SK-N-SH (cell line): ENCODE measurements at regions not wholly inside any gene's neighbourhood (a gene's known extent, or its start where the extent isn't known, plus 50 kb on each side); places are given as distances from the start of the nearest gene placed in this dataset.

Experiments
- EZH2phosphoT487 ChIP-seq: fragments of 200-600 bp; sonication (generic); IDR thresholded peaks from 2 replicates; pipeline ENCODE4 v1.6.1; 2017; ENCODE audit warnings: low read depth, mixed run types, mild to moderate bottlenecking, antibody characterized with exemption, moderate library complexity, borderline replicate concordance
- FOXM1 ChIP-seq: IDR thresholded peaks from 2 replicates; pipeline ENCODE4 v1.4.0; 2012; ENCODE audit warnings: low read depth, mild to moderate bottlenecking
- POLR2AphosphoS5 ChIP-seq: IDR thresholded peaks from 2 replicates; pipeline ENCODE4 v1.6.1; 2012; ENCODE audit warnings: low read depth, low read length
- RCOR1 ChIP-seq: fragments of 150-350 bp; IDR thresholded peaks from 2 replicates; pipeline ENCODE4 v1.6.1; 2017; ENCODE audit warnings: antibody characterized with exemption, low read length
- TF ChIP-seq, protein P1 (sequence below): fragments of 200-600 bp; sonication (generic); IDR thresholded peaks from 2 replicates; pipeline ENCODE4 v1.6.1; 2017; ENCODE audit warnings: antibody characterized with exemption, mild to moderate bottlenecking, moderate library complexity

DNA sequence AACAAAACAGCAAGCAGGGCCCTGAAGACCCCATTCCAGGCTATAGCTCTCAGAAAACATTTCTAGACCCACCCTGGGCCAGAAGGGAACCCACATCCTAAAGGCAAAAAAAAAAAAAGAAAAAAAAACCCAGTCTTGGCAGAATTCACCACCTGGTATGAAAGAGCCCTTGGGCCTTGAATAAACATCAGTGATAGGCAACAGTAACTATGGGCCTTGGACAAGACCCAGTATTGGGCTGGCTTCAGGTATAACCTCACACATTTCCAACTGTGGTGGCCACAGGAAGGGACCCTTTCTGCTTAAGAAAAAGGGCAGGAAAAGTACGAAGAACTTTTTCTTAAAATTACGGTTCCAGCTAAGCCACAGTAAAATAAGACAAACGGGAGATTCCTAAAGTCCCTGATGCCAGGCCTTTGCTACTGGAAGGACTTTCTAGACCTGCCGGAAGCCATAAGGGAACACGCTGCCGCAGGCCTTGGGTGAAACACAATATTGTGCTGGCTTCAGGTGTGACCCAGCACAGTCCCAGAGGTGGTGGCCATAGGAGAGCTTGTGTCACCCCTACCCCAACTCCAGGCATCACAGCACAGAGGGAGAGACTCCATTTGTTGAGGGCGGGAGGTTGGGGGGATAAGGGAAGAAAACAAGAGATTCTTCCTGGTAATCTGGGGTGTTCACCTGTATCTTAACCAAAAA is 505.2 kb upstream of the RGMB start:
- TF ChIP-seq, protein P1, sequence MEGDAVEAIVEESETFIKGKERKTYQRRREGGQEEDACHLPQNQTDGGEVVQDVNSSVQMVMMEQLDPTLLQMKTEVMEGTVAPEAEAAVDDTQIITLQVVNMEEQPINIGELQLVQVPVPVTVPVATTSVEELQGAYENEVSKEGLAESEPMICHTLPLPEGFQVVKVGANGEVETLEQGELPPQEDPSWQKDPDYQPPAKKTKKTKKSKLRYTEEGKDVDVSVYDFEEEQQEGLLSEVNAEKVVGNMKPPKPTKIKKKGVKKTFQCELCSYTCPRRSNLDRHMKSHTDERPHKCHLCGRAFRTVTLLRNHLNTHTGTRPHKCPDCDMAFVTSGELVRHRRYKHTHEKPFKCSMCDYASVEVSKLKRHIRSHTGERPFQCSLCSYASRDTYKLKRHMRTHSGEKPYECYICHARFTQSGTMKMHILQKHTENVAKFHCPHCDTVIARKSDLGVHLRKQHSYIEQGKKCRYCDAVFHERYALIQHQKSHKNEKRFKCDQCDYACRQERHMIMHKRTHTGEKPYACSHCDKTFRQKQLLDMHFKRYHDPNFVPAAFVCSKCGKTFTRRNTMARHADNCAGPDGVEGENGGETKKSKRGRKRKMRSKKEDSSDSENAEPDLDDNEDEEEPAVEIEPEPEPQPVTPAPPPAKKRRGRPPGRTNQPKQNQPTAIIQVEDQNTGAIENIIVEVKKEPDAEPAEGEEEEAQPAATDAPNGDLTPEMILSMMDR: no peak
- TF ChIP-seq RCOR1: no peak
- no peak for TF ChIP-seq FOXM1
- TF ChIP-seq POLR2AphosphoS5: no peak
- TF ChIP-seq EZH2phosphoT487: no peak
